HEK293T (cell line): ENCODE measurements at regions not wholly inside any gene's neighbourhood (a gene's known extent, or its start where the extent isn't known, plus 50 kb on each side); places are given as distances from the start of the nearest gene placed in this dataset.

Source experiments
- ARNT ChIP-seq: fragments of 450-650 bp; IDR thresholded peaks from 2 replicates; pipeline ENCODE4 v1.6.1; 2017; ENCODE audit warnings: mild to moderate bottlenecking
- BHLHE40 ChIP-seq: fragments of 450-650 bp; IDR thresholded peaks from 2 replicates; pipeline ENCODE4 v1.6.1; 2016; ENCODE audit warnings: mild to moderate bottlenecking, moderate library complexity, borderline replicate concordance
- CTBP1 ChIP-seq: fragments of 450-650 bp; IDR thresholded peaks from 2 replicates; pipeline ENCODE4 v1.6.1; 2016; ENCODE audit warnings: borderline replicate concordance
- ELF4 ChIP-seq: fragments of 450-650 bp; IDR thresholded peaks from 2 replicates; pipeline ENCODE4 v1.6.1; 2017; ENCODE audit warnings: antibody characterized with exemption
- FOXM1 ChIP-seq: fragments of 450-650 bp; IDR thresholded peaks from 2 replicates; pipeline ENCODE4 v1.6.1; 2017; ENCODE audit warnings: mild to moderate bottlenecking, borderline replicate concordance
- HDGF ChIP-seq: fragments of 450-650 bp; IDR thresholded peaks from 2 replicates; pipeline ENCODE4 v1.6.1; 2017; ENCODE audit warnings: antibody characterized with exemption, borderline replicate concordance
- L3MBTL2 ChIP-seq: fragments of 450-650 bp; conservative IDR thresholded peaks from 2 replicates; pipeline ENCODE4 v1.6.1; 2016; ENCODE audit warnings: mild to moderate bottlenecking
- LEF1 ChIP-seq: fragments of 450-650 bp; IDR thresholded peaks from 2 replicates; pipeline ENCODE4 v1.6.1; 2017; ENCODE audit warnings: mild to moderate bottlenecking, borderline replicate concordance
- SP1 ChIP-seq: fragments of 450-650 bp; IDR thresholded peaks from 2 replicates; pipeline ENCODE4 v1.6.1; 2017
- SUZ12 ChIP-seq: fragments of 450-650 bp; IDR thresholded peaks from 2 replicates; pipeline ENCODE4 v1.6.1; 2016; ENCODE audit warnings: mild to moderate bottlenecking
- ZNF384 ChIP-seq: fragments of 450-650 bp; IDR thresholded peaks from 2 replicates; pipeline ENCODE4 v1.6.1; 2016

DNA sequence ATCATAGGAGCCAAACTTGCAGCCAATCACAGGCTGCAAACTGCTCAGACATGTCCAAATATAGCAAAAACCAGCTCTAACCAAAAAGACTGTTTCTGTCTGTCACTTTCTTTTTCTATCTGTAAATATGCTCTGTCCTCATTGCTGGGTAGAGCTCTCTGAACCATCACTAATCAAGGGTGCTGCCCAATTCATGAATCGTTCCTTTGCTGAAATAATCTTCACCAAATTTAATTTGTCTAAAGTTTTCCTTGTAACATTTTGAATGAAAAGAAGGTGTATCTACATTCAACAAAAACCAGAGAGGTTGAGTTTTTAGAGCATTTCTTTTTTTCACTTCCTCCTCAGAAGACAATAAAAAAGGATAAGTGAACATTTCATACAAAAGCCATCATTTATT is 1221.7 kb upstream of the ADGRL2 start:
- TF ChIP-seq CTBP1 (no peak), LEF1 (no peak), FOXM1 (no peak), SUZ12 (no peak), SP1 (no peak), HDGF (no peak), ELF4 (no peak), ZNF384 (no peak), BHLHE40 (no peak), ARNT (no peak), L3MBTL2 (no peak)
